ENCODE measurements at regions not wholly inside any gene's neighbourhood (a gene's known extent, or its start where the extent isn't known, plus 50 kb on each side); places are given as distances from the start of the nearest gene placed in this dataset.

DNA sequence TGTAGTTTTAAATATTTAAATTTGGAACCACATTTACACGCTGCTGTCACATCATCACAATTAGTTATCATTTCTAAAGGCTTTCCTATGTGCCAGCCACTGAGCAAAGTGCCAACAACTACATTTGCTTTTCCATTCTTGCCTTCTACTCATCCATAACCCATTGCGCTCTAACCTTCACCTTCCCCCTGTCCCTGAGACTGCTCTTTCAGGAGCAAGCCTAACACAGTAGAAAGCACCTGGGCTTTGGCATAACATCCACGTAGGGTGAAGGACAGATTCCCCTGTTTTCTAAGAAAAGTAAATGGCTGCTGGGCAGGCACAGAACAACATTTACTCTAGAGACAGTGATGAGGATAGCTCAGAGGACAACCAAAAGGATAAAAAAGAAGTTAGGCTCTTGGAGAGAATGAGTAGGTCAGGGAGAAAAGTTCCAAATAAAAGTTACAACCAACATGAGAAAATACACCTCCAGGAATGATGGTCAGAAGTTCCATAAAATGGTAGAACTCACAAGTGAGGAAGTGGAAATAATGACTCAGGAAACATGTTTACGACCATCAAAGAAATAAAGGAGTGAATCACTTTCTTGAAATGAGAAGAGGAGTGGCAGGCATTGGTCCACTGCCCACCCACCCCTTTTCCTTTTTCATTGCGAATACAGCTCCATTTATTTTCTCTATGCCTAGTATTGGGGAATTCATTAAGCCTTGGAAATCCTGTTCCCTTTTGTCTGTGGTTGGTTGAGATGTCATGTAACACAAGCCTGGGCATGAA, 77.2 kb downstream of the PFDN4 start:
- DNase-seq (ENCODE audit: low read depth) = no peak
- TF ChIP-seq CTCF (conservative IDR thresholded peaks at IDR 0.05; ENCODE audit: low read length) = no peak
- H3K4me3 ChIP-seq (ENCODE audit: low read length) = no peak overlapping the region

DNA sequence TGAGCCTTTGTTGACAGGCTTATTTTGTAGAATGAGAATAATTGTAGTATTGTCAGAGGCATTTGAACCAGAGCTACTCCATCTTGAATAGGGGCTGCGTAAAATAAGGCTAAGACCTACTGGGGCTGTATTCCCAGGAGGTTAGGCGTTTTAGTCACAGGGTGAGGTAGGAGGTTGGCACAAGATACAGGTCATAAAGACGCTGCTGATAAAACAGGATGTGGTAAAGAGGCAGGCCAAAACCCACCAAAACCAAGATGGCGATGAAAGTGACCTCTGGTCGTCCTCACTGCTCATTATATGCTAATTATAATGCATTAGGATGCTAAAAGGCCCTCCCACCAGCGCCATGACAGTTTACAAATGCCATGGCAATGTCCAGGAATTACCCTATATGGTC, 82.7 kb downstream of the PFDN4 start:
- H3K4me3 ChIP-seq (ENCODE audit: low read length) = no peak overlapping the region
- no peak for DNase-seq (ENCODE audit: low read depth)
- no peak for TF ChIP-seq CTCF (conservative IDR thresholded peaks at IDR 0.05; ENCODE audit: low read length)

DNA sequence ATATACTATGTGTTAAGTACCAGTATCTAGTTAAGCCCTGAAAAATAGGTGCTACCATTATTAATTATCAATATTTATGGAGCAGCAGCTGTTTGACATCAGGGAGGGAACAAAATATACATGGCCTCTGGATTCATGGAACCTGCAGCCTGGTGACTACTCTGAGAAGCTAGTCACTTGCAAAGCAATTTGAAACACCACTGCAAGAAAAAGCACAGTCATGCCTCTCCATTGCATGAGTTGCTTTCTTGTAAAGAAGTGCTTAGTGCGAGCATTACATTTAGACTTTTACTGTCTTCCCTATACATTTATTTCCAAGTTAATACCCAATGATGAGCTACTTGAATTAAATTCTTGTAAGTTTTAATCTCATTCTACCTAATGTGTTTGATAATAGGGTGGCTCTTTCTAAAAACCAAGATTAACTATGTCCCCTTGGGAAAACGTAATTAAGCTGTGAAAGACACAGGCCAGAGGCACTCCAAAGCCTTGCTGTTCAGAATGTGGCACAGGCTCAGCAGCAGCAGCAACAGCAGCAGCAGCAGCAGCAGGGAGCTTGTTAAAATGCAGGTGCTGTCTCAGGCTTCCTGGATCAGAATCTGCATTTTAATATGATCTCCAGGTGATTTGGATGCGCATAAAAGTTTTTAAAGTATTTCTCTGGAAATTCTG, 83.6 kb downstream of the PFDN4 start:
- TF ChIP-seq CTCF (conservative IDR thresholded peaks at IDR 0.05; ENCODE audit: low read length) = no peak

GRCh38 chr20:54292185-54292584, 84.3 kb downstream of the PFDN4 start:
- peak; percentile 15 for DNase-seq (ENCODE audit: low read depth)
- TF ChIP-seq CTCF (conservative IDR thresholded peaks at IDR 0.05; ENCODE audit: low read length) = no peak
- H3K4me3 ChIP-seq (ENCODE audit: low read length) = no peak overlapping the region

More for the DNA sequence above, 83.6 kb downstream of the PFDN4 start:
- no peak for DNase-seq (ENCODE audit: low read depth)
- H3K4me3 ChIP-seq (ENCODE audit: low read length) = no peak overlapping the region

GRCh38 chr20:54293526-54293925, 85.6 kb downstream of the PFDN4 start:
- no peak overlapping the region for H3K4me3 ChIP-seq (ENCODE audit: low read length)
- DNase-seq (ENCODE audit: low read depth) = peak; percentile 4
- TF ChIP-seq CTCF (conservative IDR thresholded peaks at IDR 0.05; ENCODE audit: low read length) = no peak

GRCh38 chr20:54294094-54294493, 86.2 kb downstream of the PFDN4 start:
- DNase-seq (ENCODE audit: low read depth) = no peak
- no peak overlapping the region for H3K4me3 ChIP-seq (ENCODE audit: low read length)
- TF ChIP-seq CTCF (conservative IDR thresholded peaks at IDR 0.05; ENCODE audit: low read length) = no peak

- TF ChIP-seq CTCF (conservative IDR thresholded peaks at IDR 0.05; ENCODE audit: low read length) = no peak
- H3K4me3 ChIP-seq (ENCODE audit: low read length) = no peak overlapping the region
- no peak for DNase-seq (ENCODE audit: low read depth)
Observed at GRCh38 chr20:54295686-54296085, 87.8 kb downstream of the PFDN4 start.
